ENCODE measurements at regions not wholly inside any gene's neighbourhood (a gene's known extent, or its start where the extent isn't known, plus 50 kb on each side); places are given as distances from the start of the nearest gene placed in this dataset.
"Not testable (repeated sequence)": the region's sequence is repeated elsewhere in the genome, so short reads cannot be mapped to it uniquely, and the experiment has no call there.

- not testable (repeated sequence) for TF ChIP-seq CTCF (conservative IDR thresholded peaks at IDR 0.05); EZH2 (IDR thresholded peaks at IDR 0.05; ENCODE audit: low read depth)
Observed at GRCh38 chr9:7626571-7627029, 173.0 kb downstream of the DMAC1 start.
